ENCODE measurements at regions not wholly inside any gene's neighbourhood (a gene's known extent, or its start where the extent isn't known, plus 50 kb on each side); places are given as distances from the start of the nearest gene placed in this dataset.
"Not testable (repeated sequence)": the region's sequence is repeated elsewhere in the genome, so short reads cannot be mapped to it uniquely, and the experiment has no call there.

DNA sequence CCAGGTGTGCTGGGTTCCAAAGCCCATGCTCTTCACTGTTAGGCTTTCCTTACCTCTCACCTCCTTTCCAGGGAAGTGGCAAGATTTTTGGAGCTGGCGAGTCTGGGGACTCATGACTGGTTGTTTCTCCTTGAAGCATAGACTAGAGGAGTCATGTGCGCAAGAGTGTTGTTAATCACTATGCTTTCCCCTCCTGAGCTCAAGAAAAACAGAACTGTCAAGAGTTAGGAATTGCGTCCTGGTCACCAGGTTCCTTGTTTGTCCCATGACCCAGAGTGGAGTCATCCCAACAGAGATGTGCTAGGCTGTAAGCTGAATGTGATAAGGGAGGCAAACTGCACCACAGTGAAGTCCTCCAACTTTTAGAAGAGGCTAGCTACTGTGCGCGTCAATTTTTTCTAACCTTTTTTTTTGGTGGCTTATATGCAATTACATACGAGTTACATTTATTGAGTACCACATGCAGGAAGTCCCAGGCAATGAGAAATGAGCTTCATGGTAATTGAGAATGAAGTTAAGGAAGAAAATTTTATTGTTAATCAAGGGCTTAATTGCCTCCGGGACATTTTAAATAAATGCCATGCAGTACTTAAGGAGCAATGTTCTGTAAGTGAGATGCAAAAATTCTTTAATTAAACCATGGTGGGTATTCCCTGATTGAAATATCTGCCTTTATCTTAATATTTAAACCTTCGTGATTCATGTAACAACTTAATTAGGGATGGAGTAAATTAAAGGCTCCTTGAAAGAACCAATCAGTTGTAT is 233.9 kb downstream of the ZIC5 start:
- no peak for TF ChIP-seq ZFX (IDR thresholded peaks at IDR 0.05)

DNA sequence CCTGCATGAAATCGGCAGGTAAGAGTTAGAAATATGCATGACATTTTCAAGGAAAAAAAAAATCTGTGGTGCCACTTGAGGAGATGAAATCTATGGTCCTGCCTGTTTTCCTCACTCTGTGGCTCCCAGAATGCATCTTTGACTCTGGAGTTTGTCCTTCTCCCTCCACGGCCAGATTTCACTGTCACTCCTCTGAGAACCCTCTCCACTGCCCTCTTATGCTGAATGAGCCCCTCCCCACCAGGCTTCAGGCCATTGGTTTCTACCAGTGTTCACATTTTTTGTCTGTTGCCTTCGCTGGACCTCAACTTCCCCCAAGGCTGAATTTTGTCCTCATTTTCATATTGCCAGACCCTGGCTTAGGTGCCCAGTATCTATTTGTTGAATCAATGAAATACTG is 235.0 kb downstream of the ZIC5 start:
- TF ChIP-seq, protein P1, sequence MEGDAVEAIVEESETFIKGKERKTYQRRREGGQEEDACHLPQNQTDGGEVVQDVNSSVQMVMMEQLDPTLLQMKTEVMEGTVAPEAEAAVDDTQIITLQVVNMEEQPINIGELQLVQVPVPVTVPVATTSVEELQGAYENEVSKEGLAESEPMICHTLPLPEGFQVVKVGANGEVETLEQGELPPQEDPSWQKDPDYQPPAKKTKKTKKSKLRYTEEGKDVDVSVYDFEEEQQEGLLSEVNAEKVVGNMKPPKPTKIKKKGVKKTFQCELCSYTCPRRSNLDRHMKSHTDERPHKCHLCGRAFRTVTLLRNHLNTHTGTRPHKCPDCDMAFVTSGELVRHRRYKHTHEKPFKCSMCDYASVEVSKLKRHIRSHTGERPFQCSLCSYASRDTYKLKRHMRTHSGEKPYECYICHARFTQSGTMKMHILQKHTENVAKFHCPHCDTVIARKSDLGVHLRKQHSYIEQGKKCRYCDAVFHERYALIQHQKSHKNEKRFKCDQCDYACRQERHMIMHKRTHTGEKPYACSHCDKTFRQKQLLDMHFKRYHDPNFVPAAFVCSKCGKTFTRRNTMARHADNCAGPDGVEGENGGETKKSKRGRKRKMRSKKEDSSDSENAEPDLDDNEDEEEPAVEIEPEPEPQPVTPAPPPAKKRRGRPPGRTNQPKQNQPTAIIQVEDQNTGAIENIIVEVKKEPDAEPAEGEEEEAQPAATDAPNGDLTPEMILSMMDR (conservative IDR thresholded peaks at IDR 0.05) = no peak
- no peak for TF ChIP-seq ZFX (IDR thresholded peaks at IDR 0.05)
- H3K27ac ChIP-seq = no peak overlapping the region

More for the DNA sequence above, 233.9 kb downstream of the ZIC5 start:
- no peak overlapping the region for H3K27ac ChIP-seq

DNA sequence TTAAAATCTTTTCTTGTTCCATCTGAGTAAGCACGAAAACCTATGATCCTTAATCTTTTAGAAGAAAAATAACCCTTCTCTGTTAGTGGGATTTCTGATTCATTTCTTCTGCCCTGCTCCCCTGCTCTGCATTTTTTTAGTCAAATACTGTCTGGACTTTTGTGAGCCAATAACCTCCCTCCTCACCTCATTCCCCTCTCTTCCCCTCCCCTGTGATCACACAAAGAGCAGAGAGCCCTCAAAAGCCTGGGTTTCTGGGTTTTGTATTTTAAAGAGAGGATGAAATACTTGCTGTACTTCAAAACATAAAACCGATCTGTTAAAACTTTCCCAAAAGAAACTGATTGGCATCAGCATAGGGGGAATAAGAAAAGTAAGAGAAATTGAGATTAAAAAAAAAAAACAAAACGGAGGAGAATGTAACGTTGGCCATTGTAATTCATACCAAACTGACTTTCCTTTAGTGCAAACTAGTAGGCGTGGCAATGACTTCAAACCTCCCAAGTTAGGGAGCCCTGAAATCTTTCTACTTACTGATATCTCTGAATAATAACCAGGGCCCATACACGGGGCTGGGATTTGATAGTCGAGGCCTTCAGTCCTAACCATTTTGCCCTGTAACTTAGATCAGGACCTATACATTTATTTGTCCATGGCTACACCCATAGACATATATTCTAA is 232.9 kb downstream of the TM9SF2 start:
- no peak overlapping the region for H3K27ac ChIP-seq
- TF ChIP-seq ZFX (IDR thresholded peaks at IDR 0.05) = no peak
- TF ChIP-seq, protein P1 (conservative IDR thresholded peaks at IDR 0.05) = no peak

DNA sequence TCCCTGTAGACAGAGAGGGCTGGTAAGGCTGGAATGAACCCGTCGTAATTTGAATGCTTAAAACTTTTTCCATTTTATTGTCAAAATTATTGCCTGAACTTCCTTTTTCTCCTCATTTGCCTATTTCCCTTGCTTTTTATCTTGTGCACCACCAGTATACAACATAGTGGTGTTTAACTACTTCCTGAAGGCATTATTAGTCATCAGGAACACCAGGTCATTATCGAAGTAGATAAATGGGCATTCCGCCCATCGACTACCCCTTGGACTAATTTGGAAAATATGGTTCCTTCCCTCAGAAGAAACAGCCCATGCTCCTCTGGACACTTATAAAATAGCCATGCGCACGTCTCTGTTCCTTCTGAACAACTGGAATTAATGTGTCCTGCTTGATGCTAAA is 232.1 kb downstream of the TM9SF2 start:
- no peak overlapping the region for H3K27ac ChIP-seq
- TF ChIP-seq ZFX (IDR thresholded peaks at IDR 0.05) = no peak
- TF ChIP-seq, protein P1 (conservative IDR thresholded peaks at IDR 0.05) = no peak

DNA sequence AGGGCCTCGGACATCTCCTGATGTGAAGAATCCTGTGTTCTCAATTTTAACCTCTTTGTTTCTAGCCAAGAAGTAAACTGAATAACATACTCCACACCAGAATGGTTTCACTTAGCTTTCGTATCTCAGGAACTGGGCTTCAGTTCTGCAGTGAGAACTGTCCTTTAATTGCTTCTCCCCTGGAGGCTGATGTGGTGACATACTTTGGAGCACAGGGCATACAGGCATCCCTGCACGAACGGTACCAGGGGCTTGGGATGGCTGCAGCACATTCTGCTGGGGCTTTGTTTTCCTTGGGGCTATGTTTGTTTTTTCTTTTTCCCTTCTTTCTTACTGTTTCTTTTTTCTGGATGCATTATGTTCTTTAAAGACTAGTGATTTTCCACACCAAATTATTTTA is 230.5 kb downstream of the TM9SF2 start:
- TF ChIP-seq, protein P1 (conservative IDR thresholded peaks at IDR 0.05) = no peak
- no peak for TF ChIP-seq ZFX (IDR thresholded peaks at IDR 0.05)
- H3K27ac ChIP-seq = no peak overlapping the region

DNA sequence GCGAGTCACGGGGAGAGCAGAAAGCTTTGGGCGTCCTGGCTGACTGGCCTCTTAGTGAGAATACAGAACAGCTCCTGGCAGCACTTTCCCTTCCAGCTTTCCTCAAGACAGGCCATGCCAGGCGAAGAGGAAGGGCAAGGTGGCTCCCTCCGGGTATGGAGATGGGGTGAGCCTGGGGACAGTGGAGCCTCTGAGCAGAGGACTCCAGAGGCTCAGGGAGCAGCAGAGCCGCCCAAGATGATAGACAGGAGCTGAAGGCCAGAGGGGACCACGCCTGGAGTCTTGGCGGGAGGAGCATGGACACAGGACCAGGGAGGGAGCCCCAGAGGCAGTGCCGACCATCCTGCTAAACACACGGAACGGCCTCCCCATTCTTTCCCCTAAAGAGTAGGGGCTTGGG is 229.1 kb downstream of the TM9SF2 start:
- no peak overlapping the region for H3K27ac ChIP-seq
- no peak for TF ChIP-seq ZFX (IDR thresholded peaks at IDR 0.05)
- TF ChIP-seq, protein P1 (conservative IDR thresholded peaks at IDR 0.05) = no peak

DNA sequence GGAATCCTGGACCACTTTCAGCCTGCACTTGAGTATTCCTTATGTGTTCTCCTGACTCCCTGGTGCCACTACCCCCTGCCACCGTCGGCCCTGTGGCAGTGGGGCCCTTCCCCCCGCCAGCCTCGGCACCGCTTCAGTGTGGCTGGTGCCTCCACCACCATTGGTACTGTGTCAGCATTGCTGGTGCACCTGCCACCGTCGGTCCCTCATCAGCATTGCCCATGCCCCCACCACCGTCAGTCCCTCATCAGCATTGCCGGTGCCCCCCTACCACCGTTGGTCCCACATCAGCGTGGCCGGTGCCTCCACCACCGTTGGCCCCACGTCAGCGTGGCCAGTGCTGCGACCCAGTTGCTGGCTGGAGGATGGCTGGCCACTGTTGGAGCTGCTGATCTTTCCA is 228.5 kb downstream of the TM9SF2 start:
- H3K27ac ChIP-seq = no peak overlapping the region
- TF ChIP-seq ZFX (IDR thresholded peaks at IDR 0.05) = no peak

DNA sequence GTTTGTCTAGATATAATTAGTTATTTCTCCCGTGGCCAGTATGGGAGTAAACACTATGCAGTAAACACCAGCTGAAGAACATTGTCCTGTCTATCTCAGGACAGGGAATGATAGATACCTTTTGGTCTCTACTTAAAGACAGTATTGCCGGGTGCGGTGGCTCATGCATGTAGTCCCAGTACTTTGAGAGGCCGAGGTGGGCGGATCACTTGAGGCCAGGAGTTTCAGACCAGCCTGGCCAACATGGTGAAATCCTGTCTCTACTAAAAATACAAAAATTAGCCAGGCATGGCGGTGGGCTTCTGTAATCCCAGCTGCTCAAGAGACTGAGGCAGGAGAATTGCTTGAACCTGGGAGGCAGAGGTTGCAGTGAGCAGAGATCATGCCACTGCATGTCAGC is 226.4 kb downstream of the TM9SF2 start:
- H3K27ac ChIP-seq = not testable (repeated sequence)

DNA sequence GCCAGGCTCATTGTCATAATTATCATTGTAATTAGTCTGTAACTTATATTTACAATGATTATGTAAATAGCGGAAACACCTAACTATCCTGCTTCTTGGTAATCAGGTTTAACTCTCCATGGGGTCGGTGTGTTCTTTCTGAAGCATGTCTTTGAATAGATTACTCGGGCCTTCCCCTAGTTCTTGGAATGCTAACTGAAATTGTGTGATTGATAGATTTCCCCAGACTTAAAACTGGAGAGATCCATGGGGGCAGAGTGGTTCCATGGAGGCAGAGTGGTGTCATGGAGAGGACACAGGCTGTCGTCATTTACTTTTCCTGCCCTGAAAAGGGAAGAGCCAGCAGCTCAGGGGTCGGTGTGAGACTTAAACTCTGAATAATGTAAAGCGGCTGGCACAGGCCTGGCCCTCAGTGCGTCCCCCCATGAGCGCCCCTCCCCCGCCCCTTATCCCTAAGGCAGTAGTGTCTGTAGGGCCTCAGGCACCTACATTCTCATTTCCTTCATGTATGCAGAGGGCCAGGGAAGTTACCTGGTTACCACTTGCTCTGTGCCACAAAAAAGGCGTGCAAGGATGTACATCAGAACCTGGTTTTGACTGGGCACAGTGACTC is 225.1 kb downstream of the TM9SF2 start:
- TF ChIP-seq, protein P1 (conservative IDR thresholded peaks at IDR 0.05) = no peak
- no peak for TF ChIP-seq ZFX (IDR thresholded peaks at IDR 0.05)
- no peak overlapping the region for H3K27ac ChIP-seq

Data from C4-2B (cell line).